Putamen (tissue), 1 donor: ENCODE measurements at regions not wholly inside any gene's neighbourhood (a gene's known extent, or its start where the extent isn't known, plus 50 kb on each side); places are given as distances from the start of the nearest gene placed in this dataset.

Source experiments
- DNase-seq: peaks from one replicate; pipeline ENCODE4 v3.0.0-alpha.2; 2016; ENCODE audit warnings: low spot score

DNA sequence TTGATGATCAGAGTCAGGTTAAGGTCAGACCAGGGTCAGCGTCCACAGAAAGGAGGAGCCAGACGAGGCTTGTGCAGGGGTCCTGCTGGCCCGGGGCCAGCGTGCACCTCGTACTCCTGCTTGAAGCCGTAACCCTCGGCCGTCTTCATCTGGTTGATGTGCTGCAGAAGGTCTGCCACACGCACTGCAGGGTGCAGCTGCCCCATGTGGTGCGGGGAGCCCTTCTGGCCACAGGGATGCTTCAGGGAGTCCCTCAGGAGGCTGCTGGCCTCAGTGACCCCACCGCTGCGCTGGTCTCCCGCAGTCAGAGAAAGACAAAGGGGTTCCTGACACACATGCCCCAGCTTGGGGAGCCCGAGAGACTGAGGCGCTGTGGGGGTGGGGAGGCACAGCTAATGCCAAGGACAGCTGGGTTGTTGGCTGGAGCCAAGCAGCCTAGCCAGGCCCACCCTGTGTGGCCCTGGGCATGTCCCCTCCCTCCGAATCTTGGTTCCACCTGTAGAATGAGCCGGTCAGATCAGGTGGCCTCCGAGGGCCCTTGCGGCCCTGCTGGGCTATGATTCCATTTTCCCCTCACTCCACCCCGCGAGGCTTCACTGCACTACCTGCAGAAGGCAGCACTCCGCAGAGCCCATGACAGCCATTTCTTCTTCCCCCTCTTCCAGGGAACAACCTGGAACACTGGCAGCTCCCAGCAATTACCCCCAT lies 251.9 kb downstream of the PTPRU start:
- DNase-seq = no peak

DNA sequence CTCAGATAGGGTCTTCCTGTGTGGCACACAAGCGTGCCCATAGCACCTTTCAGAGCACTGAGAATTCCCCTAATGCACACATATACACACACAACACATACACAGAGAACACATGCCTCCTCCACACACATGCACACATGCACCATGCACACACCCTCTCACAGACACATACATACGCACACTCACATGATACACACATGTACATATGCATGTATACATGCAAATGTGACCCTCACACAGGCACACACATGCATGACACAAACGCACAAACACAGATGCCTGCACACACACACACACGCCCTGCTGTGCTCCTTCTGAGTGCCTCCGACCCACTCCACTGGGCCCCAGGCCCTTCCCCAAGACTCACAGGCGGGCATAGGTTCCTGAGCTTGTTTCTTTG lies 251.0 kb downstream of the PTPRU start:
- DNase-seq = no peak

DNA sequence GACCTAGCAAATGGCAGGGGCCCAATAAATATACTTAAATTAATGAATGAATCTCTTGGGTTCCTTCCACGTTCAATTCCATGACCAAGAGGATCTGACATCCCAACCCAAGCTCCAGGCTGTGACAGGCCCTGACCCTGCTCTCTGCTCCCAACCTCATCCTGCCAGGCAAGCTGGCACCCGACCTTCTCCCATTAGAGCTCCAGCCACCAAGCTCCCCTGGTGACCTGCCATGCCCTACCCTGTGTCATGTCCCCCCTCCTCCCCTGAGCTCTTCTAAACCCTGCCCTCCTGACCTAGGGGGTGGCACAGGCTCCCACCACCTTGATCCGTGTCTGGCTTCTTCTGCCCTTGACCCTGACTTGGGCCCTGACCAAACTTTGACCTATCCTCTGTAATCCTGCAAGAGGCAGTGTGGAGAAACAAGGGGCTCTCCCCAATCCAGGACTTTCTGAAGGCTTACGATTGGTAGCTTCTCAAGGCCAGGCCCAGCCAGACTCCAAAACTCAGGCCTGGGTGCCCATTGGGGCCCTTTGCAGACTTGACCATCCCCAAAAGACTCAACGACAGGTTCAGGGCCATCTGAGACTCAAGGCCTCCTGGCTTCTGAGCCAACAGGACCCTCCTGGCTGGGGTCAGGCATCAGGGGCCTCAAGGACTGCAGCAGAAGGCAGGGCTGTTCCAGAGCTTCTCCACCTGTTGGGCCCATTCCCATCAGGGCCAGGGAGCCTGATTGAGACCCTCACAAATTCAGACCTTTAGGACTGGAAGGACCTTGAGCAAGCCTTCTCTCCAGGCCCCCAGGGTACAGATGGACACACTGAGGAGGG lies 249.0 kb downstream of the PTPRU start:
- DNase-seq = no peak

DNA sequence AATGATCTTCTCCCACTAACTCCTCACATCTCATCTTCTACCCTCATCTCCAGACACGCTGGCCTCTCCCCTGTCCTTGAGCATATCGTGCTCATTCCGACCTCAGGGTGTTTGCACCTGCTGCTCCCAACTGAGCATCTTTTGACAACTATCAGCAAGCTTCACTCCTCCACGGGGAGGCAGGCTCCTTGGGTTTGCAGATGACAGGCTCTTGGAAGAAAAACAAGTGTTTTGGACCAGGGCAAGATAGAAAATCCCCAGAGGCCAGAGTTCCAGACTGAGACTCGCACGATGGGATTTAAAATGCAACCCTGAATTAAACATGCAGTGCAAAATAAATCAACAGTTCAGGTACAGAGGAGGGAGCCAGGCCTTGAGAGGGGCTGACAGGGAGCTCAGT lies 246.7 kb downstream of the PTPRU start:
- no peak for DNase-seq

DNA sequence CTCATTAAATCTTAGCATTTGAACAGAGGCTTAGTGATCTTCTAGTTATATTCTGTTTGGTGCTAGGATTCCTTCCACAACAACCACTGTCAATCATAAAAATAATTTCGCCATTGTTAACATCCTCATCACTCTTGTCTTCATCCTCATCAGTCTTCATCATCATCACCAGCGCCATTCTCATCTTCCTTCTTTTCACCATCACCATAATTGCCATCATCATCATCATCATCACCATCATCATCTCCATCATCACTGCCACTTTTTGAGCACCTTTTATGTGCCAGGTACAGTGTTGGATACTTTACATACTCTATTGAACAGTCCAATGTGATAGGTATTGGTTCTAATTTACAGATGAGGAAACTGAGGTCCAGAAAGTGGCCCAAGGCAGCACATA lies 245.7 kb downstream of the PTPRU start:
- DNase-seq = no peak

DNA sequence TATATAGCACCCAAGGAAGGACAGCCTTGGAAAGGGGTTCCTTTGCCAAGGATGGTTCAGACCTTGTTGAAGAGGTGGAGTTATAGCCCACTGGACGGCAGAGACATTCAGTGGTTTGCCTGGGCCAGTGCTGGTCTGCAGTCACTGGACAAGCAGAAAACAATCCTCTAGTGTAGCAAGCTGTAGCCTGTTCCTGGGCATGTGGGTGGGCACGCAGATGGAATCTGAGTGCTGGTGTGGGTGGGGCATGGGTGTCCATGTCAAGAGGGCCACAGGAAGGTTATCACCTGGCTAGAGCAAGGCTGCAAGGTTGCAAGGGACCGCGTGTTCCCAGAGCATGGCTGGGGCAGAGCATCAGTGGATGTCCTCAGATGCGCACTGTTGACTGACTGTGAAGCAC lies 244.7 kb downstream of the PTPRU start:
- DNase-seq = no peak

DNA sequence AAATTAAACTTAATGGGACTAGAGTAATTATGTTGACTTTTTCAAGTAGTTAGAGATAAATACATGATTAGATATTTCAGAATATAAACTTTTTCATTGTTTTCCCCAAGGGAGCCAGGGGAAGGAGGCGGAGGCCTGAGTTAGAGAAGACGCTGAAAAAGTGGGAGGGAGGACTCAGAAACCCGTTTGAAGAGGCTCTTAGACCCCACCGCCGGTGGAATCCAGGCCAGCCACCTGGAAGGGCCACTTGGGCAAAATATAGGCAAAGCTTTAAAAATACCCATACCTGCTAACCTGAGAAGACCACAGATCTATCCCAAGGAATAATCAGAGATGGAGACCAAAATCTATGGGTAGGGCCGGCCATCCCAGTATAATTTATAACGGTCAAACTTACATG lies 242.6 kb downstream of the PTPRU start:
- no peak for DNase-seq

DNA sequence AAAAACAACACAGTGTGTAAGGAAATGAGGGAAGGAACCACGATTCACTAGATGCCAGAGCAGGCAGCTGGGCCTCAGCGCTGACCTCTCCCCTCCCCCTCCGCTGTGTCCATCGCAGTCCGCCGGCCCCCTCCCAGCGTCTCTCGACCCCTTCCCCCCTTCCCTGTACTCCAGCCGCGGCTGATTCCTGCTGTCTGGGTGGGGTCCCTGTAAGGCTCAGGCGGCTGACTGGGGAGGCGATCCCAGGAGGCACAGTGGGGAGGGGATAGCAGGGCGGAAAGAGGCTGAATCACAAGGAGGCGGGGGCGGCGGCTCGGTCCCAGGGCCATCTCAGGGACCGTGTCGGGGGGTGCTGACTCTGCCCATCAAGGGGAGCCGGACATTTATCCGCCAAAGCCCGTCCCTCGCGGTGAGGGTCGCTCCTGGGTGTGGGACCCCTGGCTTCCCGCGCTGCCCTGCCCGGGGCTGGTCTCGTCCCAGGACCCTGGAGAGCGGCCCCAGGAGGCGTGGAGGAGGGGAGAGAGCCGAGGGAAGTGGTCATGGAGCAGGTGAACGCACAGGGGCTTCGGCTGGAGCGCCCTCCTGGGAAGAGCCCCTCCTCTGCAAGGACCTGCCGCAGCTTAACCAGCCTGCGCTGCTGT lies 241.9 kb downstream of the PTPRU start:
- no peak for DNase-seq

DNA sequence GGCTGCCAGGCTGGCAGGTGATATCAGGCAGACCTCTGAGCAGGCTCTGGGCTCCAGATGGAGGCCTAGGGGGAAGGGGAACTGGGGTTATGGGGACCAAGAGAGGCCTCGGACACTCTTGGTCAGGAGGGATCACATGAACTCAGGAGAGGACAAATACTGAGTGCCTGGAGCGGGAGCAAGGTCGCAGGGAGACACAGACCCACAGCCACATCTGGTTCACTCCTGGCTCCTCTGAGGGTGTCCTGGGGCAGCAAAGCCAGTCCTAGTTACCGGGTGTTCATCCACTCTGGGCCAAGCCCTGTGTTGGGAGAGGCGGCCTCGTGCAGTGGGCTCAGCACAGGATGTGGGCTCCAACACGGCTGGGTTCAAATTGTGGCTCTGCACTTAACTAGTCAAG lies 239.0 kb downstream of the PTPRU start:
- DNase-seq = no peak

DNA sequence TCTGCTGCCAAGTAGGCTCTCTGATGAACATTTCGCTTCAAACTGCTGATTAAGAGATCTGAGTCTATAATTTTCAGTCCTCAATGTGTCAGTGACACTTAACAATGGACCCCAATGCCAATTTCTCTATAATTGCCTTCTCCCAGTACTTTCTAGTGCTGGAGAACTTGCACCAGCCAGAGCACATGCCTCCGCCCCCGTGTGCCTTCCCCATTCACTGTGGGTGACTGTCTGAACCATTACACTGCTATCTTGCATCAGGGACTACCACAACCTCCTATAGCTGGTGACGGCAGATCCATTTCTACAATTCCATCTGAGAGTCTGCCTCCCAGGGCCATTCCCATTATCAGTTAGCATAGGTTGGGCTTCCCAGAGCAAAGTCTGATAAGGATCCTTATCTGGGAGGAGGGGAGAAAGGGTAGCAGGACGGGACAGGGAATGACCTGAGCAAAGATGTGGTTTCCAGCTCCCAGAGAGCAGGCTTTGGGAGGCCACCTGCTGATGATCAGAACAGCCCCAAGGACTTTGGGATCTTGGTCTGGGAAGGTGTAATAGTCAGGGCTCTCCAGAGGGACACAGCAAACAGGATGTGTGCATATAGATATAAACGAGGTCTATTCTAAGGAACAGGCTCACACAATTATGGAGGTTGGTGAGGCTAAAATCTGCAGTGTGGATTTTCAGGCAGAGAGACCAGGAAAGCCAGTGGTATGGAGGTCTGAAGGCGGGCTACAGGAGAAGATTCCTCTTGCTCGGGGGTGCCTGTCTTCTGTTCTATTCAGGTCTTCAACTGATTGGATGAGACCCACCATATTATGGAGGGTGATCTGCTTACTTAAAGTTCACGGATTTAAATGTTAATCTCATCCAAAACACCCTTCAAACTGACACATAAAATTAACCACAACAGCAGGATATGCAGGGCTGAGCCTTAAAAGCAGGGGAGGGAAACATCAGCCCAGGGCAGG lies 238.2 kb downstream of the PTPRU start:
- DNase-seq = no peak

DNA sequence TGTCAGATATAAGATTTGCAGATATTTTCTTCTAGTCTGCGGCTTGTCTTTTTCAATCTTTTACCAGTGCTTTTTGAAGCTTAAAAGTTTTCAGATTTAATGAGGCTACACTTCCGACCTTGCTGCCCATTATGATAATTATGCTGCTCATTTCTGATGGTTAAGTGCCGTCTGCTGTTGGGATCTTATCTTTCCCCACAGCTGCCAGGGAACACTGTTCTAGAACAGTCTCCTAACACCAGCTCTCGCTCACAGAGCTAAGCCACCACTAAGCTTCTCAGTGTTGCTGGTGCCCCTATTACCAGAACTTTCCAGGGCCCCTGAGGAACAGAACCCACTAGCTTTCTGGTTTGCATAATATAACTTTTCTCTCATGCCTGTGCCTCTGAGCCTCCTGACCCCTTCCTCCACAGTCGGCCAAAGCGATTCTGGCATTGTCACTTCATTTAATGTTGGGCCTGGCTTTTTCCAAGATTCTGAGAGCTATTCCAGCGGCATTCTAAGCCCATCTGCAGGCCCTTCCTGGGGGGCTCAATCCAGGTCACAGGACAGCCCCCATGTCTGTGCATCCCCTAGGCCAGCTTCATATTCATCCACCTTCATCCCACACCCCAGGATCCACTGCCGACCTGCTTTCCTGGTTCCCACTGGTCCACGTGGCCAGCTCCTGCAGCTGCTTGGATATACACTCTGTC lies 237.0 kb downstream of the PTPRU start:
- DNase-seq = no peak

DNA sequence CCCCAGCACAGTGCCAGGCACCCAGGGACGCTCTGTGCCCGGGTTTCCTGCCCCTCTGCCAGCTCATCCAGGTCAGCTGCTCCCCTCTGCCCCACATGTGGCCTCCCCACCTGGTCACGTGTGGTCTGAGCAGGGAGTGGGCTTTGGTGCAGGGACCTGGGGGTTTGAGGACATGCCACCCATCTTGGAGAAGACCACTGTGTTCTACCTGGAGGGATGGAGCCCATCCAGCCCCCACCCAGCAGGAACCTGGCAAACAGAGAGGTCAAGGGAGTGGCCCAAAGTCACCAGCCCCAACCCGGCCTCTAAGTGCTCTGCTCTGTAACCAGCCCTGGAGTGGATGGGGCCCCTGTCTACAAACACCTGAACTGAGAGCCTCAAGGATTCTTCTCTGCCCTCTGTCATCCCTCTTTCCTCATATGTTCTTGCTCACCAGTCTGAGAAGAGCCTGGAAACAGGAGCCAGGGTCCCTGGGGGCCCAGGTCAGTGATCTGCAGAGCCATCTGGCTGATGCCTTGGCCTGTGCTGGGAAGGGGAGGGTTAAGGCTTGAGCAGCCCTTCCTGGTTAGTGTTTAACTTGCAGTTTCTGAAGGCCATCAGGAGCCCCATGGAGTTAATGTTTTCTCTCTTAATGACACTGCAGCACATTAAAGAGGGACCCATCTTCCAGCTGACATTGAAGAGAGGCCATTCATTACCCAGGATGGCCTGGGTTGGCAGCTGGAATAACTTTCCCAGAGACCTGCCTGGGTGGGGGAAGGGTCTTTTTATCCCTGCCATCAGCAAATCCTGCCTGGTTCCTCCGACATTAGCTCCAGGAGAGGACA lies 235.4 kb downstream of the PTPRU start:
- DNase-seq = no peak

DNA sequence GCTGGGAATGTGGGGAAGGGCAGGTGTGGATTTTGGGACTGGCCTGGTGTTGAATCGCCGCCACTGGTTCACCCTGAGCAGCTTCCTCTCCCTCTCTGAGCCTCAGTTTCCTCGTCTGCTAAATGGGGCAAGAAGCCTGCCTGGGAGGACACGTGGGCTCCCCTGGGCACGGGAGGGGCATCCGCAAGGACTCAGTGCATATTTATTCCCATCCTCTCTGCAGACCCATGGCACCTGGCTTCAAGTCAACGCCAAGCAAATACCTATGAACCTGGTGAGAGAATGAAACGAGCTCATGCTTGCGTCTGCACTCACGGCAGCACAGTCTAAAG lies 234.4 kb downstream of the PTPRU start:
- no peak for DNase-seq

DNA sequence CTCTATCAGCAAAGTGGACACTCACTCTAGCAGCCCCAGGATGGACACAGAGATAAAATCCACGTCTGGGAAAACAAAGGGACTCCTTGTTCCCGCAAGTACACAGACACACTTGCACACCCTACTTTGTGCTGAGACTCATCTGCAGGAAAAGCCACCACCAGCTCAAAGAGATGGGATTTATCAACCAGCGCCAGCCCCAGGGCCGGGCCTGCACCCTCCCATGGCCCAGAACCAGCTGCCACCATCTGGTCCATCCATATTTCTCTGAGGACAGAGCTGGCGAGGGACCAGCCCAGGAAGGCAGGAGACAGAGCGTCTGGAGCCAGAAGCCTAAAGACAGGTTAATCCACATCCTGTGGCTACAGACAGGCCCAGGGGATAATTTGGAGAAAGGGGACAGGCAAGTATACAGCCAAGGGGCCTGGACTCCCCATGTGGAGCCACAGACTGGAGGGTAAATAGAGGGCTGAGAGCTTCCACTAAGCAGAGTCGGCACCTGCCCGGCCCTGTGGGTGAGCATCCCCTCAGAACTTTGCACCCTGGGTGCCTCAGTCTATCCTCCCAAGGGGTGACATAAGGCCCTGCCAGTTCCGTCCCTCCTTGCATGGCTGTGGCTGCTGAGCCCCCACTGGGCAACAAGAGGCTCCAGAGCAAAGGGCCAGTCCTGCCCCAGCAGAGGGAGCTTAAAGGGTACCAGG lies 233.9 kb downstream of the PTPRU start:
- no peak for DNase-seq

DNA sequence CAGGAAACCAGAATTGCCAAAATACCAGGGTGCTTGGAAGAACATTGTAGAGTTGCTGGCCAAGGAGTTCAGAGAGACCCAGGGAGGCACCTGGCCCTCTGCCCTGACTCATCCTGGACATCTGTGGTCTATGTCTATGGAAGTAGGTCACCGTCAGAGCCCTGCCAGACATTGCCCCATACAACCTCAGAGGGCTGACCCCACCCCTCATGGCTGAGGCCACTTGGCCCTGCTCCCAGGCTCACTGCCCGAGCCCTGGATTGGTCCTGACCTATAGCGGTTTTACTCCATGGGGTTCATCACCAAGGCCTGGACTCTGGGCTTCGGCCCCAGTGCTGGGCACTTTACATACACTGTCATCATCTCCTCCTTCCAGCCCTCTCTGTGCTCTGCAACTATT lies 233.1 kb downstream of the PTPRU start:
- no peak for DNase-seq

DNA sequence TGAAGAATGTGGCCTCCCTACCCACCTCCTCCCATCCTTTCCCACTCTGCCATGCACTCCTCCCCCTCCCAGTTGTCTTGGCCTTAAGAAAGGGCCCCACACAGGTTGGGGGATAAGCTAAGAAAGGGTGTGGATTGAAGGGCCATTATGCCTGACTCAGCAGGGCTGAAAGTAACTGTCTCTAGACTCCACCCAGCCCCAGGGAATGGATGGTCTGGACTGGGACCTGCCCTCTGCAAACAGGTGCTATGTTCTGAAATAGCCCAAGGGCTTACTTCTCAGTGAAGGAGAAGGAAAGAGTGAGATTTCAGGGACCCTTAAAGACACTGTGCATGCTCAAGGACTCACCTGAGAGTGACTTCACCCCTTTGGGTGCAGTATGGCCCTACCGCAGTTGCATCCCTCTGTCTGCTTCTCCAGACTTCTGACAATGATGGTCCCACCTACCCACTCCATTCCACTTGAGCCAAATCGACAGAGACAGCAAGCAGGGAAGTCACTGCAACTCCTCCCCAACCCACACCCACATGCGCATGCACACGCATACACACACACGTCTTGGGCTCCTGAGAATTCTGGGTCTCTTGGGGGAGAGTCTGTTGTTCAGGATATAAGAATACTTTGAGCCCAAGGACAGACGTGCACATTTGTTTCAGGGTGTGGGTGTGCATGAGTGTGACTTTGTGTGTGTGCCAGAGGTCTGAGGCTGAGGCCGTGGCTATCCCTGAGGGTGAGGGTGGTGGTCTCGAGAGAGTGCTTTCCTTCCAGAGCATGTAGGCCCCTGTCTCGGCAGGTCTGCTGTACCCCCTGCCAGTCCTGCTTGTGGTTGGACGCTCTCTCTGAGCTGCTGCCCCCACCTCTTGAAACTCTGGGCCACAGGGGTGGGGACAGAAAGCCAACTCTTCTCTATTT lies 231.9 kb downstream of the PTPRU start:
- DNase-seq = no peak

DNA sequence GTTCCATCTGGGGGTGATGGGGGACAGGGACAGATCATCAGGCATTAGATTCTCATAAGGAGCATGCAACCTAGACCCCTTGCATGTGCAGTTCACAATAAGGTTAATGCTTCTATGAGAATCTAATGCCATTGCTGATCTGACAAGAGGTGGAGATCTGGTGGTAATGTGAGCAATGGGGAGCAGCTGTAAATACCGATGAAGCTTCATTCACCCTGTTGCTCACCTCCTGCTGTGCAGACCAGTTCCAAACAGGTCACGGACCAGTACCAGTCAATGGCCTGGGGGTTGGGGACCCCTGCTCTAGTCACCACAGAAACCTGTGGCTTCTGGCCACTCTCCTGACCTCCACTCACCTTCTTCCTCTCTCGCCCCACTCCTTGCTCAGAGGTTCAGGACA lies 229.9 kb downstream of the PTPRU start:
- no peak for DNase-seq

DNA sequence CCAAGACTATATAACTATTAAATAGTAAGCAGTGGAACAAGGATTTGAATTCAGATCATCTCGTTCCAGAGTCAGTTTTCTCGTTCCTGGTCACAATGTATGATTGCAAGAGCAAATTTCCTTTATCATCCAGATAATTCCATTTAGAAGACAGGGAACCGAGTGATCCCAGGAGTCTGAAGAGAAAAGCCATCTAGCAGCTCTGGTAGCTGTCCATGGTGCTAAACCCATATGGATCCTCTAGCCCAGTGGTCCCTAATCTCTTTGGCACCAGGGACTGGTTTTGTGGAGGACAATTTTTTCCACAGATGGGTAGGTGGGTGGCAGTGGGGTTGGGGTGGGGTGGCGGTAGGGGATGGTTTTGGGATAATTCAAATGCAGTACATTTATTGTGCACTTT lies 229.4 kb downstream of the PTPRU start:
- no peak for DNase-seq

DNA sequence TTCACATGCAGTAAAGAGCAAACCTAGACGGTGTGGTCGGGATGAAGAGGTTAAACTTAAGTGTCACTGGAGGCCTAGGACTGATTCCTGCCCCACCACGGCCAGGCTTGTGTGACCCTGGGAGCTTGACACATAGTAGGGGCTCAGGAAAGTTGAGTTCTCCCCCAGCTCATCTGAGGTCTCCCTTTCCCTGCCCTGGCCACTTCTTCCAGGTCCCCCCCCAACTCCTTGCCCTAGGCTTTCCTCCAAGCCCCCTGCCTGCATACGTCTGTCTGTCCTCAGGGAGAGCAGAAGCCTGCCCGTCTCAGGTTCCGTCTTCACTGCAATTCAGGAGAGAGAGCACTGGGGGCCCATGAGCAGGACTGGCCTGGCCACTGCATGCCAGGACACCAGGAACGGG lies 225.8 kb downstream of the PTPRU start:
- DNase-seq = no peak
